CD4-positive, alpha-beta T cell treated with Interleukin-6 for 4 hours (primary cell): ENCODE measurements at regions not wholly inside any gene's neighbourhood (a gene's known extent, or its start where the extent isn't known, plus 50 kb on each side); places are given as distances from the start of the nearest gene placed in this dataset.

ENCODE experiments used
- DNase-seq: peaks from one replicate; pipeline ENCODE4 v3.0.0-alpha.2; 2020; ENCODE audit warnings: mixed read lengths

DNA sequence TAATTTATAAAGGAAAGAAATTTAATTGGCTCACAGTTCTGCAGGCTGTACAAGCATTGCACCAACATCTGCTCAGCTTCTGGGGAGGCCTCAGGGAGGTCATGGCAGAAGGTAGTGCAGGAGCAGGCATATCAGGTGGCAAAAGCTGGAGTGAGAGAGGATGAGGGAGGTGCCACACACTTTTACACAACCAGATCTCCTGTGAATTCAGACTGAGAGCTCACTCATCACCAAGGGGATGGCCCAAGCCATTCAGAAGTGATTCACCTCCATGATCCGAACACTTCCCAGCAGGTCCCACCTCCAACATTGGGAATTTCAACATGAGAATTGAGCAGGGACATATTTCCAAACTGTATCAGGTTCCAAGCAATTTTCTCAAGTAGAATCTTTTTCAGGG is 84.7 kb upstream of the BRINP1 start:
- no peak for DNase-seq

GRCh38 chr9:119453490-119453911 is 84.3 kb upstream of the BRINP1 start:
- no peak for DNase-seq

- DNase-seq, result no peak
Measured at GRCh38 chr9:119451426-119451825, 82.2 kb upstream of the BRINP1 start.

DNA sequence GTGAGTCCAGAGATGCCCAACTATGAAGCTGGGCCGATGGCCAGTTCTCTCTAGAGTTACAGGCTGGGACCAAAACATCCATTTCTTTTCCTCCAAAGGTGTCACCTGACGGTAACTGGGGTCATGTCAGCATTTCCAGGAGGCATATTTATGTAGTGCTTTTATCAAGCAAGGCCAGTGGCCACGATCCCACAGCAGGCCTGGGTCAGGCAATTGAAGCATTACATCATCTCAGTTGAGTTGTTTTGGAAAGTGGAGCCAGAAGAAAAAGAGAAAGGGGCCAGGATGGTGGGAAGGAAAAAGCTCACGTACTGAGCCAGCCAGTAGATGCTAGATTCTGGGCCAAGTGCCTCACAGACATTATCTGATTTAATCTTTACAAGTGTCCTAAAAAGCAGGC is 73.9 kb upstream of the BRINP1 start:
- DNase-seq, result no peak

- DNase-seq, result no peak
Measured at GRCh38 chr9:119441832-119442231, 72.6 kb upstream of the BRINP1 start.

DNA sequence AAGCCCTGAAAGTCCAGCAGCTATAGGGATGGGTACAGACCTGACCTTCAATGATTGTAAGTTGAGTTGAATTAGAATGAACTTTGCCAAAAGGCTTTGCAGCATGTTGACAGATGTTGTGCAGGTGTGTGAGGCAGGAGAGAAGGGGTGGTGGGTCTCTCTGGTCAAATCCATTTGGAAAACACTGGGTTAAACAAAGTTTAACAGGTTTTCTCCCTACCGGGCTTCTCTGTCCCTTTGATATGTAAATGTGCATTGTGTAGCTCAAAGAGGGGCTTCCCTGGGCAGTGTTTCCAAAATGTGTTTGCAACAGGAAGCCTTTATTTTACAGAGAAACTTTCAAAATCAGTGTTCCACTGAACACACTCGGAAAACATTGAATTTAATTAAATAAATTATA is 72.1 kb upstream of the BRINP1 start:
- DNase-seq, result no peak

- no peak for DNase-seq
Measured at GRCh38 chr9:119436261-119436660, 67.0 kb upstream of the BRINP1 start.

- no peak for DNase-seq
Measured at GRCh38 chr9:119435076-119435475, 65.8 kb upstream of the BRINP1 start.

DNA sequence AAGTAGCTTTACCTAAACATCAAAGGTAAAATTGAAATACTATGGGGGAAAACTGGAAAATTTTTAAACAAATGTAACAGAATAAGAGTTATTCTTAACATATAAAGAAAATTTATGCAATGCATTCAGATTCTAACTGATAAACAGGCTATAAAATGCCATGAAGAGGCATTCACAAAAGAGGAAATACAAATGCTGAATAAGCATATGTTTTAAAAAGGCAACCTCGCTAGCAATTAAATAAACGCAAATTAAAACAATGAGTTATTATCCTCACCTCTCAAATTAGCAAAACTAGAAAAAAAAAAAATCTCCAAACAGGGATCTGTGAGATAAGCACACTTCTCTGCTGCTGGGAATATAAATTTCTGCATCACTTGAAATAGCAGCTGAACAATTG is 63.2 kb upstream of the BRINP1 start:
- DNase-seq, result no peak

GRCh38 chr9:119429302-119429701 is 60.1 kb upstream of the BRINP1 start:
- no peak for DNase-seq

DNA sequence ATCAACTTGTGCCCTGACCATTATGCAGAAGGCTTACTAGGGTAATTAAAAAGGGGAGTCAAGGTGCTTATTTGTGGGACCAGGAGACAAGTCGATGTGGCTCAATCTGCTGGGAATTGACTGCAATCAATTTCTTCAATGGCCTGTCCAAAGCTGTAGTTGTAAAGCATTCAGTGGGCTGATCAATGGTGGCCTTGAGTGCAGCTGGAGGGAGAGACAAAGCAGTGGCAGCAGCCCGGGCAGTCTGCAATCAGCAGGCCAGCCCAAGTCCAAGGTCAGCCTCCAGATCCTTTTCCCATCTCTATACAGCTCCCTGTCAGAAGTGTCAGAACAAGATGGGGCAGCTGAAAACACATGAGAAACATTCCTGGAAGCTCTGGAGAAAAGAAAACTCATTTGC is 51.0 kb upstream of the BRINP1 start:
- DNase-seq, result no peak
